ENCODE measurements at regions not wholly inside any gene's neighbourhood (a gene's known extent, or its start where the extent isn't known, plus 50 kb on each side); places are given as distances from the start of the nearest gene placed in this dataset.

DNA sequence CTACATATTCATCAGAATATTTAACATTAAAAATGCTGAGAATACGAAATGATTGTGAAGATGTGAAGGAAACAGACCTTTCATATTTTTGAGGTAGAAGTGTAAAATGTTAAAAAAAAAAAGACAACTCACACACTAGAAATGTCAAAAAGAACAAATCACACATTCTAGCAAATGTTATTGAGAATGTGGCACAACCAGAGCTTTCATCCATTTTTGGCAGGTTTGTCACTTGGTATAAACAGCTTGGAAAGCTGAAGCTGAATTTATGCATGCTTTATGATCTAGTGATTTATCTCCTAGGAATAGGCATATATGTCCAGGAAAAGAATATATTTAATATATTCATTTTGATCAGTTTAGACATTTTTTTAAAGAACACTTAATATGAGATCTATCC is 784.9 kb upstream of the GHITM start:
- H3K9ac ChIP-seq (ENCODE audit: low read depth, low read length, poor library complexity, severe bottlenecking) = no peak overlapping the region
- H3K36me3 ChIP-seq (ENCODE audit: insufficient read depth, low read length) = no peaks in the 10 kb centered on the region
- H3K9me2 ChIP-seq (replicated peaks; ENCODE audit: low read depth, low read length) = no peaks in the 10 kb centered on the region
- no peak for TF ChIP-seq EZH2phosphoT487 (IDR thresholded peaks at IDR 0.05; ENCODE audit: borderline replicate concordance)
- TF ChIP-seq, protein P1, sequence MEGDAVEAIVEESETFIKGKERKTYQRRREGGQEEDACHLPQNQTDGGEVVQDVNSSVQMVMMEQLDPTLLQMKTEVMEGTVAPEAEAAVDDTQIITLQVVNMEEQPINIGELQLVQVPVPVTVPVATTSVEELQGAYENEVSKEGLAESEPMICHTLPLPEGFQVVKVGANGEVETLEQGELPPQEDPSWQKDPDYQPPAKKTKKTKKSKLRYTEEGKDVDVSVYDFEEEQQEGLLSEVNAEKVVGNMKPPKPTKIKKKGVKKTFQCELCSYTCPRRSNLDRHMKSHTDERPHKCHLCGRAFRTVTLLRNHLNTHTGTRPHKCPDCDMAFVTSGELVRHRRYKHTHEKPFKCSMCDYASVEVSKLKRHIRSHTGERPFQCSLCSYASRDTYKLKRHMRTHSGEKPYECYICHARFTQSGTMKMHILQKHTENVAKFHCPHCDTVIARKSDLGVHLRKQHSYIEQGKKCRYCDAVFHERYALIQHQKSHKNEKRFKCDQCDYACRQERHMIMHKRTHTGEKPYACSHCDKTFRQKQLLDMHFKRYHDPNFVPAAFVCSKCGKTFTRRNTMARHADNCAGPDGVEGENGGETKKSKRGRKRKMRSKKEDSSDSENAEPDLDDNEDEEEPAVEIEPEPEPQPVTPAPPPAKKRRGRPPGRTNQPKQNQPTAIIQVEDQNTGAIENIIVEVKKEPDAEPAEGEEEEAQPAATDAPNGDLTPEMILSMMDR (conservative IDR thresholded peaks at IDR 0.05; ENCODE audit: low read length) = no peak
- no peaks in the 10 kb centered on the region for H3K4me1 ChIP-seq (ENCODE audit: insufficient read depth, low read length, poor library complexity, severe bottlenecking)
- no peak overlapping the region for H3K4me3 ChIP-seq (ENCODE audit: low read length, poor library complexity, severe bottlenecking)
- H3K9me3 ChIP-seq (ENCODE audit: insufficient read depth, low read depth, low read length) = no peaks in the 10 kb centered on the region
- no peaks in the 10 kb centered on the region for H3K79me2 ChIP-seq (ENCODE audit: insufficient read depth, low read length)
- H4K20me1 ChIP-seq (ENCODE audit: insufficient read depth, low read length, poor library complexity, severe bottlenecking) = no peaks in the 10 kb centered on the region
- no peaks in the 10 kb centered on the region for H3F3A ChIP-seq (ENCODE audit: low read depth)
- H3K27me3 ChIP-seq (ENCODE audit: insufficient read depth, low read length, poor library complexity, severe bottlenecking) = no peaks in the 10 kb centered on the region
- H3K4me2 ChIP-seq (ENCODE audit: low read depth, low read length, poor library complexity, severe bottlenecking) = no peak overlapping the region
- no peak overlapping the region for H2AFZ ChIP-seq (ENCODE audit: low read length)

DNA sequence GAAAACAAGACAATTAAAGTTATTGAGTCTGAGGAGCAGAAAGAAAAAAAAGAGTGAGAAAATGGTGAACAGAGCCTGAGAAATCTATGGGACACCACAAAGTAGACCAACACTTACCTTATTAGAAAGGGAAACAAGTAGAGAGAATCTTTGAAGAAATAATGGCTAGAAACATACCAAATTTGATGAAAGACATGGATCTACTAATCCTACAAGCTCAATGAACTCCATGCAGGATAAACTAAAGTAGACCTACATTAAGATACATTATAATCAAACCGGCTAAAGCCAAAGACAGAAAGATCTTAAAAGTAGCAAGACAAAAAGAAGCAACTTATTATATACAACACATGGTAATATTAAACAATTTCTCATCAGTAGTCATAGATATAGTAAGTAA is 782.3 kb upstream of the GHITM start:
- no peak overlapping the region for H3K9ac ChIP-seq (ENCODE audit: low read depth, low read length, poor library complexity, severe bottlenecking)
- H3K9me2 ChIP-seq (replicated peaks; ENCODE audit: low read depth, low read length) = no peaks in the 10 kb centered on the region
- H2AFZ ChIP-seq (ENCODE audit: low read length) = no peak overlapping the region
- no peaks in the 10 kb centered on the region for H3K79me2 ChIP-seq (ENCODE audit: insufficient read depth, low read length)
- H3K4me1 ChIP-seq (ENCODE audit: insufficient read depth, low read length, poor library complexity, severe bottlenecking) = no peaks in the 10 kb centered on the region
- no peaks in the 10 kb centered on the region for H3F3A ChIP-seq (ENCODE audit: low read depth)
- no peak overlapping the region for H3K4me2 ChIP-seq (ENCODE audit: low read depth, low read length, poor library complexity, severe bottlenecking)
- no peaks in the 10 kb centered on the region for H3K9me3 ChIP-seq (ENCODE audit: insufficient read depth, low read depth, low read length)
- no peaks in the 10 kb centered on the region for H3K36me3 ChIP-seq (ENCODE audit: insufficient read depth, low read length)
- H3K4me3 ChIP-seq (ENCODE audit: low read length, poor library complexity, severe bottlenecking) = no peak overlapping the region
- H4K20me1 ChIP-seq (ENCODE audit: insufficient read depth, low read length, poor library complexity, severe bottlenecking) = no peaks in the 10 kb centered on the region
- H3K27me3 ChIP-seq (ENCODE audit: insufficient read depth, low read length, poor library complexity, severe bottlenecking) = no peaks in the 10 kb centered on the region
- TF ChIP-seq, protein P1 (conservative IDR thresholded peaks at IDR 0.05; ENCODE audit: low read length) = no peak
- TF ChIP-seq EZH2phosphoT487 (IDR thresholded peaks at IDR 0.05; ENCODE audit: borderline replicate concordance) = no peak

DNA sequence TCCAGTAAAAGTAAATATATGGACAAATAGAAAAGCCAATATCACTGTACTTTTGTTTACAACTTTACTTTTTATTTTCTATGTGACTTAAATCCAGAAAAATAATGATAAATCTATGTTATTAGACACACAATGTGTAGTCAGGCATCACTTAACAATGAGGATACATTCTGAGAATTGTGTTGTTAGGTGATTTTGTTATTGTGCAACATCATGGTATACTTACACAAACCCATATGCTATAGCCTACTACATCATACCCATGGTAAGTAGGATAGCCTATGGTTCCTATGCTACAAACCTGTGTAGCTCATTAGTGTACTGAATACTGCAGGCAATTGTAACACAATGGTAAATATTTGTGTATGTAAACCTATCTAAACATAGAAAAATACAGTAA is 781.7 kb upstream of the GHITM start:
- H3K36me3 ChIP-seq (ENCODE audit: insufficient read depth, low read length) = no peaks in the 10 kb centered on the region

More for the DNA sequence above, 781.7 kb upstream of the GHITM start:
- Histone ChIP-seq H3F3A (ENCODE audit: low read depth) (no peaks in the 10 kb centered on the region), H2AFZ (ENCODE audit: low read length) (no peak overlapping the region), H3K4me3 (ENCODE audit: low read length, poor library complexity, severe bottlenecking) (no peak overlapping the region), H3K27me3 (ENCODE audit: insufficient read depth, low read length, poor library complexity, severe bottlenecking) (no peaks in the 10 kb centered on the region), H4K20me1 (ENCODE audit: insufficient read depth, low read length, poor library complexity, severe bottlenecking) (no peaks in the 10 kb centered on the region), H3K79me2 (ENCODE audit: insufficient read depth, low read length) (no peaks in the 10 kb centered on the region), H3K9me2 (replicated peaks; ENCODE audit: low read depth, low read length) (no peaks in the 10 kb centered on the region), H3K9me3 (ENCODE audit: insufficient read depth, low read depth, low read length) (no peaks in the 10 kb centered on the region), H3K4me2 (ENCODE audit: low read depth, low read length, poor library complexity, severe bottlenecking) (no peak overlapping the region), H3K4me1 (ENCODE audit: insufficient read depth, low read length, poor library complexity, severe bottlenecking) (no peaks in the 10 kb centered on the region), H3K9ac (ENCODE audit: low read depth, low read length, poor library complexity, severe bottlenecking) (no peak overlapping the region)
- no peak for TF ChIP-seq EZH2phosphoT487 (IDR thresholded peaks at IDR 0.05; ENCODE audit: borderline replicate concordance)
- TF ChIP-seq, protein P1 (conservative IDR thresholded peaks at IDR 0.05; ENCODE audit: low read length) = no peak

Data from Loucy (cell line).